Esophagus muscularis mucosa (tissue), 4 donors: ENCODE measurements at regions not wholly inside any gene's neighbourhood (a gene's known extent, or its start where the extent isn't known, plus 50 kb on each side); places are given as distances from the start of the nearest gene placed in this dataset.

ENCODE experiments used
- EP300 ChIP-seq: sonication (generic); formaldehyde crosslinking; IDR thresholded peaks from one replicate; pipeline ENCODE4 v1.6.1; 2017; ENCODE audit warnings: antibody characterized with exemption
- POLR2A ChIP-seq: fragments of 450-650 bp; IDR thresholded peaks from one replicate; pipeline ENCODE4 v1.6.1; 2017; ENCODE audit warnings: antibody characterized with exemption, moderate library complexity, mild to moderate bottlenecking, low read depth
- POLR2AphosphoS5 ChIP-seq, 2 donors: sonication (generic); formaldehyde crosslinking; IDR thresholded peaks; one replicate each; pipeline ENCODE4 v1.6.1; 2017; ENCODE audit warnings: antibody characterized with exemption in 2 of 2
- TF ChIP-seq, protein P1 (sequence below), 3 experiments: fragments of 200-600 bp in 2 of 3; fragments of 450-650 bp in 1 of 3; sonication (generic) in 2 of 3; IDR thresholded peaks; one replicate each; pipeline ENCODE4 v1.5.1; 2017 to 2019; ENCODE audit warnings: antibody characterized with exemption in 3 of 3, mild to moderate bottlenecking in 2 of 3, moderate library complexity in 1 of 3

DNA sequence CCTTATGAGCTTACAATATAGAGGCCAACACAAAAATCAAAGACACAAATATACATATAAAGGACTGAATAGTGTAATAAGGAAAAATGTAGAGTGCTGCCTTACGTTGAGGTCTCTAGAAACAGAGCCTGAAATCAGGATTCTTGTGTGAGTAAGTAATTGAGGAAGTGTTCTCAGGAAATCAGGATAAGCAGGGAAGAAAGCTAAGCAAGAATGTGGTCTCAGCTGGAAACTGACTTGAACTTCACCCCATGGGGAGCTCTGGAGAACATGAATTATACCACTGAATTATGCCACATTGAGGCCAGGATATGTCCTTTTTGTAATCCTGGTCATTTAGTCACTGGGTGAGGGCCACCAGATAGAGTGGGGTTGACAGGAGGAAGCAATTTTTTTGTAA is 191.9 kb downstream of the ETV1 start:
- TF ChIP-seq, protein P1, sequence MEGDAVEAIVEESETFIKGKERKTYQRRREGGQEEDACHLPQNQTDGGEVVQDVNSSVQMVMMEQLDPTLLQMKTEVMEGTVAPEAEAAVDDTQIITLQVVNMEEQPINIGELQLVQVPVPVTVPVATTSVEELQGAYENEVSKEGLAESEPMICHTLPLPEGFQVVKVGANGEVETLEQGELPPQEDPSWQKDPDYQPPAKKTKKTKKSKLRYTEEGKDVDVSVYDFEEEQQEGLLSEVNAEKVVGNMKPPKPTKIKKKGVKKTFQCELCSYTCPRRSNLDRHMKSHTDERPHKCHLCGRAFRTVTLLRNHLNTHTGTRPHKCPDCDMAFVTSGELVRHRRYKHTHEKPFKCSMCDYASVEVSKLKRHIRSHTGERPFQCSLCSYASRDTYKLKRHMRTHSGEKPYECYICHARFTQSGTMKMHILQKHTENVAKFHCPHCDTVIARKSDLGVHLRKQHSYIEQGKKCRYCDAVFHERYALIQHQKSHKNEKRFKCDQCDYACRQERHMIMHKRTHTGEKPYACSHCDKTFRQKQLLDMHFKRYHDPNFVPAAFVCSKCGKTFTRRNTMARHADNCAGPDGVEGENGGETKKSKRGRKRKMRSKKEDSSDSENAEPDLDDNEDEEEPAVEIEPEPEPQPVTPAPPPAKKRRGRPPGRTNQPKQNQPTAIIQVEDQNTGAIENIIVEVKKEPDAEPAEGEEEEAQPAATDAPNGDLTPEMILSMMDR (IDR thresholded peaks at IDR 0.05) = no peak
- no peak for TF ChIP-seq POLR2A
- TF ChIP-seq POLR2AphosphoS5 (IDR thresholded peaks at IDR 0.05) = no peak
- TF ChIP-seq EP300 = no peak
